GM23338 (cell line): ENCODE measurements at regions not wholly inside any gene's neighbourhood (a gene's known extent, or its start where the extent isn't known, plus 50 kb on each side); places are given as distances from the start of the nearest gene placed in this dataset.

Experiments used
- ATAC-seq: fragments of 200-7000 bp; cut with Tn5 transposase; 3 replicates; pipeline ENCODE4 v1.9.1; 2020
- DNase-seq: peaks from one replicate; pipeline ENCODE4 v3.0.0-alpha.2; 2015; ENCODE audit warnings: low spot score
- H2AFZ ChIP-seq: fragments of 200-600 bp; sonication (generic); 2 replicates; pipeline ENCODE4 v1.8.0; 2016; ENCODE audit warnings: antibody characterized with exemption, mild to moderate bottlenecking, moderate library complexity
- H3F3A ChIP-seq: fragments of 200-600 bp; sonication (generic); replicated peaks from 2 replicates; pipeline ENCODE4 v1.8.0; 2017; ENCODE audit warnings: antibody characterized with exemption, mixed run types, low read depth
- H3K27ac ChIP-seq: fragments of 200-600 bp; sonication (generic); 2 replicates; pipeline ENCODE4 v1.6.1; 2016; ENCODE audit warnings: low read depth
- H3K27me3 ChIP-seq: fragments of 200-600 bp; sonication (generic); 2 replicates; pipeline ENCODE4 v1.8.0; 2016; ENCODE audit warnings: mild to moderate bottlenecking, mixed run types, moderate library complexity; ENCODE audit not compliant: insufficient read depth
- H3K36me3 ChIP-seq: fragments of 200-600 bp; sonication (generic); 2 replicates; pipeline ENCODE4 v1.8.0; 2016; ENCODE audit warnings: mild to moderate bottlenecking; ENCODE audit not compliant: insufficient read depth
- H3K4me1 ChIP-seq: fragments of 200-600 bp; sonication (generic); 2 replicates; pipeline ENCODE4 v1.8.0; 2016; ENCODE audit warnings: mild to moderate bottlenecking, moderate library complexity; ENCODE audit not compliant: insufficient read depth
- H3K4me2 ChIP-seq: fragments of 200-600 bp; sonication (generic); 2 replicates; pipeline ENCODE4 v1.7.1; 2017; ENCODE audit warnings: mixed run types
- H3K4me3 ChIP-seq: fragments of 200-600 bp; sonication (generic); 2 replicates; pipeline ENCODE4 v1.6.1; 2016; ENCODE audit warnings: mixed run types
- H3K79me2 ChIP-seq: fragments of 200-600 bp; sonication (generic); replicated peaks from 2 replicates; pipeline ENCODE4 v1.8.0; 2017; ENCODE audit warnings: mild to moderate bottlenecking; ENCODE audit not compliant: insufficient read depth
- H3K9me2 ChIP-seq: fragments of 200-600 bp; sonication (generic); 2 replicates; pipeline ENCODE4 v1.8.0; 2017; ENCODE audit not compliant: insufficient read depth
- H4K20me1 ChIP-seq: fragments of 200-600 bp; sonication (generic); replicated peaks from 2 replicates; pipeline ENCODE4 v1.8.0; 2017; ENCODE audit warnings: mild to moderate bottlenecking; ENCODE audit not compliant: insufficient read depth
- H3K27ac Mint-ChIP-seq: 2 replicates; pipeline ENCODE4 v1.8.0; 2020; ENCODE audit warnings: inconsistent platforms, mild to moderate bottlenecking, moderate library complexity, mixed read lengths
- H3K27me3 Mint-ChIP-seq: 3 replicates; pipeline ENCODE4 v1.8.0; 2022; ENCODE audit warnings: low read depth, mild to moderate bottlenecking, moderate library complexity, mixed read lengths, inconsistent platforms; ENCODE audit not compliant: insufficient read depth, poor library complexity
- H3K36me3 Mint-ChIP-seq: 3 replicates; pipeline ENCODE4 v1.8.0; 2021; ENCODE audit warnings: low read depth, mild to moderate bottlenecking, inconsistent platforms, moderate library complexity, mixed read lengths
- H3K4me1 Mint-ChIP-seq: 3 replicates; pipeline ENCODE4 v1.8.0; 2020; ENCODE audit warnings: mild to moderate bottlenecking, inconsistent platforms, mixed read lengths
- H3K4me3 Mint-ChIP-seq: 3 replicates; pipeline ENCODE4 v1.8.0; 2021; ENCODE audit warnings: moderate library complexity, mild to moderate bottlenecking, inconsistent platforms, mixed read lengths
- H3K9me3 Mint-ChIP-seq: 3 replicates; pipeline ENCODE4 v1.8.0; 2020; ENCODE audit warnings: moderate library complexity, mild to moderate bottlenecking, inconsistent platforms, mixed read lengths
- EZH2 ChIP-seq: fragments of 200-600 bp; sonication (generic); IDR thresholded peaks from one replicate; pipeline ENCODE4 v1.8.0; 2017; ENCODE audit warnings: antibody characterized with exemption, mild to moderate bottlenecking, low read depth; ENCODE audit not compliant: unreplicated experiment
- EZH2phosphoT487 ChIP-seq: fragments of 200-600 bp; sonication (generic); IDR thresholded peaks from one replicate; pipeline ENCODE4 v1.8.1; 2018; ENCODE audit warnings: antibody characterized with exemption; ENCODE audit not compliant: unreplicated experiment
- JUNB ChIP-seq: IDR thresholded peaks from one replicate; pipeline ENCODE4 v1.6.1; 2016; ENCODE audit warnings: antibody characterized with exemption; ENCODE audit not compliant: unreplicated experiment
- NANOG ChIP-seq: IDR thresholded peaks from 2 replicates; pipeline ENCODE4 v1.6.1; 2016; ENCODE audit warnings: antibody characterized with exemption, borderline replicate concordance
- POLR2AphosphoS5 ChIP-seq: IDR thresholded peaks from 2 replicates; pipeline ENCODE4 v1.6.1; 2016; ENCODE audit warnings: antibody characterized with exemption, low read depth
- REST ChIP-seq: IDR thresholded peaks from one replicate; pipeline ENCODE4 v1.6.1; 2018; ENCODE audit warnings: antibody characterized with exemption; ENCODE audit not compliant: unreplicated experiment
- STAT1 ChIP-seq: IDR thresholded peaks from one replicate; pipeline ENCODE4 v1.6.1; 2016; ENCODE audit warnings: antibody characterized with exemption; ENCODE audit not compliant: unreplicated experiment
- ZNF114 ChIP-seq: fragments of 250-450 bp; sonication (Bioruptor Pico); IDR thresholded peaks from 2 replicates; pipeline ENCODE4 v1.5.0; 2020; ENCODE audit warnings: mild to moderate bottlenecking, moderate library complexity
- ZNF331 ChIP-seq: fragments of 250-450 bp; sonication (Bioruptor Pico); IDR thresholded peaks from 2 replicates; pipeline ENCODE4 v1.5.0; 2020; ENCODE audit warnings: low read depth, mild to moderate bottlenecking, moderate library complexity
- TF ChIP-seq, protein P1 (sequence below): IDR thresholded peaks from 2 replicates; pipeline ENCODE4 v1.6.1; 2016; ENCODE audit warnings: antibody characterized with exemption
- TF ChIP-seq, protein P2 (sequence below), 2 experiments: fragments of 200-600 bp in 1 of 2; sonication (generic) in 1 of 2; conservative IDR thresholded peaks; 2 replicates each; pipeline versions ENCODE4 v1.5.1 to v1.6.1; 2016 to 2017; ENCODE audit warnings: antibody characterized with exemption in 2 of 2, low read depth in 2 of 2, mild to moderate bottlenecking in 2 of 2, moderate library complexity in 1 of 2

DNA sequence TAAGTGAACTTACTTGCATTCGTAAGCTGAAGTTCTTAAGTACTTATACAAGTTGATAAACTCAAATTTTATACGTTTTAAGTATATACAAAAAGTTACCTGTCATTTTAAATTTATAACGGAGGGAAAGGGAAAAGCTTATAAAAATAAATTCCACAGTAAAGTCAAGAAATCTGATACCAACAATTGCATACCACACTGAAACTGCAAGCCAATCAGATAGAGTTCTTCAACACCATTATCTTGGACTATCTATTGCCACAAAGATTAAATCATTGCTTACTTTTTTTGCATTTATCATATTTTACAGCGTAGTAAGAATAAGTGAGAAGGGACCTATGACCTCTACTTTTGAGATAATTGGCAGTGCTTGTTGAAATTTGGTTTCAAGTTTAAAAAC lies 386.7 kb downstream of the TFAP2A start (continued):
- TF ChIP-seq, protein P1, sequence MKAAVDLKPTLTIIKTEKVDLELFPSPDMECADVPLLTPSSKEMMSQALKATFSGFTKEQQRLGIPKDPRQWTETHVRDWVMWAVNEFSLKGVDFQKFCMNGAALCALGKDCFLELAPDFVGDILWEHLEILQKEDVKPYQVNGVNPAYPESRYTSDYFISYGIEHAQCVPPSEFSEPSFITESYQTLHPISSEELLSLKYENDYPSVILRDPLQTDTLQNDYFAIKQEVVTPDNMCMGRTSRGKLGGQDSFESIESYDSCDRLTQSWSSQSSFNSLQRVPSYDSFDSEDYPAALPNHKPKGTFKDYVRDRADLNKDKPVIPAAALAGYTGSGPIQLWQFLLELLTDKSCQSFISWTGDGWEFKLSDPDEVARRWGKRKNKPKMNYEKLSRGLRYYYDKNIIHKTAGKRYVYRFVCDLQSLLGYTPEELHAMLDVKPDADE = no peak
- TF ChIP-seq, protein P2, sequence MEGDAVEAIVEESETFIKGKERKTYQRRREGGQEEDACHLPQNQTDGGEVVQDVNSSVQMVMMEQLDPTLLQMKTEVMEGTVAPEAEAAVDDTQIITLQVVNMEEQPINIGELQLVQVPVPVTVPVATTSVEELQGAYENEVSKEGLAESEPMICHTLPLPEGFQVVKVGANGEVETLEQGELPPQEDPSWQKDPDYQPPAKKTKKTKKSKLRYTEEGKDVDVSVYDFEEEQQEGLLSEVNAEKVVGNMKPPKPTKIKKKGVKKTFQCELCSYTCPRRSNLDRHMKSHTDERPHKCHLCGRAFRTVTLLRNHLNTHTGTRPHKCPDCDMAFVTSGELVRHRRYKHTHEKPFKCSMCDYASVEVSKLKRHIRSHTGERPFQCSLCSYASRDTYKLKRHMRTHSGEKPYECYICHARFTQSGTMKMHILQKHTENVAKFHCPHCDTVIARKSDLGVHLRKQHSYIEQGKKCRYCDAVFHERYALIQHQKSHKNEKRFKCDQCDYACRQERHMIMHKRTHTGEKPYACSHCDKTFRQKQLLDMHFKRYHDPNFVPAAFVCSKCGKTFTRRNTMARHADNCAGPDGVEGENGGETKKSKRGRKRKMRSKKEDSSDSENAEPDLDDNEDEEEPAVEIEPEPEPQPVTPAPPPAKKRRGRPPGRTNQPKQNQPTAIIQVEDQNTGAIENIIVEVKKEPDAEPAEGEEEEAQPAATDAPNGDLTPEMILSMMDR (conservative IDR thresholded peaks at IDR 0.05; ENCODE audit: low read depth in 2 of 2) = no peak

GRCh38 chr6:10019851-10020250 lies 395.0 kb downstream of the TFAP2A start:
- H3K4me1 ChIP-seq = no peaks in the 10 kb centered on the region
- no peaks in the 10 kb centered on the region for H3K9me3 Mint-ChIP-seq
- H3K4me1 Mint-ChIP-seq = no peaks in the 10 kb centered on the region
- no peaks in the 10 kb centered on the region for H3K36me3 ChIP-seq
- H3K4me3 Mint-ChIP-seq = no peak overlapping the region
- ATAC-seq (no peak), DNase-seq (no peak)
- H3K9me2 ChIP-seq = no peaks in the 10 kb centered on the region
- no peaks in the 10 kb centered on the region for H3K27me3 ChIP-seq
- H2AFZ ChIP-seq = no peak overlapping the region
- H3K36me3 Mint-ChIP-seq = no peaks in the 10 kb centered on the region
- H4K20me1 ChIP-seq = no peaks in the 10 kb centered on the region
- no peak overlapping the region for H3K4me2 ChIP-seq
- H3K79me2 ChIP-seq = no peaks in the 10 kb centered on the region
- no peaks in the 10 kb centered on the region for H3K27me3 Mint-ChIP-seq
- H3K27ac ChIP-seq = no peak overlapping the region
- no peak overlapping the region for H3K4me3 ChIP-seq
- H3F3A ChIP-seq = no peaks in the 10 kb centered on the region
- no peak overlapping the region for H3K27ac Mint-ChIP-seq
- TF ChIP-seq ZNF114 (CRISPR knock-in tag) (no peak), ZNF331 (CRISPR knock-in tag) (no peak), NANOG (no peak), EZH2phosphoT487 (no peak), EZH2 (no peak), JUNB (no peak), POLR2AphosphoS5 (no peak), STAT1 (no peak), REST (no peak)
- TF ChIP-seq, protein P1 = no peak
- TF ChIP-seq, protein P2 (conservative IDR thresholded peaks at IDR 0.05; ENCODE audit: low read depth in 2 of 2) = no peak
